H1 (cell line): ENCODE measurements at regions not wholly inside any gene's neighbourhood (a gene's known extent, or its start where the extent isn't known, plus 50 kb on each side); places are given as distances from the start of the nearest gene placed in this dataset.

Experiments used
- CTCF ChIA-PET: fragments of 300-600 bp; sonication (Branson Sonifier 250); formaldehyde crosslinking; loops from one replicate; lab custom pipeline; 2021; ENCODE audit not compliant: partially characterized antibody; lab: Charles Lee
- POLR2A ChIA-PET: fragments of 300-600 bp; sonication (Branson Sonifier 250); formaldehyde crosslinking; loops from one replicate; lab custom pipeline; 2021; ENCODE audit warnings: inconsistent platforms; ENCODE audit not compliant: partially characterized antibody; lab: Charles Lee
- DNase-seq, 2 experiments: peaks; one replicate each; pipeline versions ENCODE4 v3.0.0 to v3.0.0-alpha.2; 2010 to 2022; ENCODE audit warnings: low spot score in 2 of 2, low read depth in 1 of 2, mixed read lengths in 1 of 2
- FAIRE-seq: peaks from 2 replicates; lab custom pipeline; 2011; peaks lifted over from hg19 to GRCh38; lab: Jason Lieb, UNC
- H2AFZ ChIP-seq: 2 replicates; pipeline ENCODE4 v1.8.1; 2012; ENCODE audit warnings: low read length, inconsistent platforms
- H2AK5ac ChIP-seq: 2 replicates; pipeline ENCODE4 v1.6.1; 2013; ENCODE audit warnings: low read depth, low read length
- H2BK120ac ChIP-seq: replicated peaks from 2 replicates; pipeline ENCODE3; 2013; ENCODE audit warnings: low read depth, low read length, inconsistent platforms
- H2BK12ac ChIP-seq: 2 replicates; pipeline ENCODE4 v1.6.1; 2013; ENCODE audit warnings: low read depth, low read length
- H2BK15ac ChIP-seq: 2 replicates; pipeline ENCODE4 v1.6.1; 2013; ENCODE audit warnings: low read length
- H2BK20ac ChIP-seq: 2 replicates; pipeline ENCODE4 v1.6.1; 2013; ENCODE audit warnings: low read length
- H2BK5ac ChIP-seq: 2 replicates; pipeline ENCODE4 v1.6.1; 2013; ENCODE audit warnings: low read depth, low read length
- H3K14ac ChIP-seq: 2 replicates; pipeline ENCODE4 v1.6.1; 2013; ENCODE audit warnings: inconsistent platforms; ENCODE audit not compliant: insufficient read length
- H3K18ac ChIP-seq: 2 replicates; pipeline ENCODE4 v1.6.1; 2013; ENCODE audit warnings: low read length; ENCODE audit errors: extremely low read depth
- H3K23ac ChIP-seq: 2 replicates; pipeline ENCODE4 v1.6.1; 2013; ENCODE audit warnings: inconsistent platforms; ENCODE audit not compliant: insufficient read length
- H3K23me2 ChIP-seq: 2 replicates; pipeline ENCODE4 v1.6.1; 2013; ENCODE audit warnings: low read depth, low read length
- H3K27ac ChIP-seq: 2 replicates; pipeline ENCODE4 v1.6.1; 2011; ENCODE audit warnings: low read depth, low read length, inconsistent platforms
- H3K27me3 ChIP-seq, 4 experiments: replicated peaks in 1 of 4; 1 replicate in 1 of 4; 2 replicates in 3 of 4; pipeline versions ENCODE4 v1.6.1 to v1.8.1; 2011 to 2013; ENCODE audit warnings: low read length in 3 of 4, mild to moderate bottlenecking in 3 of 4, inconsistent platforms in 2 of 4, mixed read lengths in 2 of 4, moderate library complexity in 1 of 4; ENCODE audit not compliant: control insufficient read depth in 3 of 4, insufficient read depth in 3 of 4; ENCODE audit errors: extremely low read depth in 1 of 4
- H3K36me3 ChIP-seq, 4 experiments: 2 replicates each; pipeline versions ENCODE4 v1.6.1 to v1.8.1; 2011 to 2013; ENCODE audit warnings: mild to moderate bottlenecking in 4 of 4, low read length in 3 of 4, moderate library complexity in 2 of 4, control low read depth in 1 of 4, inconsistent platforms in 1 of 4; ENCODE audit not compliant: insufficient read depth in 4 of 4, control insufficient read depth in 2 of 4
- H3K4ac ChIP-seq: replicated peaks from 2 replicates; pipeline ENCODE3; 2013; ENCODE audit warnings: low read length, low read depth, mixed read lengths, inconsistent platforms; ENCODE audit not compliant: insufficient read length
- H3K4me1 ChIP-seq, 4 experiments: replicated peaks in 1 of 4; 1 replicate in 1 of 4; 2 replicates in 3 of 4; pipeline versions ENCODE4 v1.6.1 to v1.8.1; 2011 to 2013; ENCODE audit warnings: low read length in 3 of 4, inconsistent platforms in 2 of 4, mixed read lengths in 1 of 4; ENCODE audit not compliant: insufficient read depth in 4 of 4, control insufficient read depth in 3 of 4
- H3K4me2 ChIP-seq, 2 experiments: 2 replicates each; pipeline versions ENCODE4 v1.6.1 to v1.8.1; 2011 to 2013; ENCODE audit warnings: low read depth in 2 of 2, low read length in 2 of 2, control low read depth in 1 of 2, inconsistent platforms in 1 of 2, mild to moderate bottlenecking in 1 of 2; ENCODE audit not compliant: insufficient read depth in 1 of 2
- H3K4me3 ChIP-seq, 4 experiments: fragments of 200-600, 300-600 bp in 1 of 4; sonication (generic), shearing (Covaris generic), sonication (Bioruptor Twin) in 1 of 4; 2 replicates each; pipeline versions ENCODE4 v1.5.1 to v1.8.1; 2011 to 2016; ENCODE audit warnings: low read length in 4 of 4, low read depth in 3 of 4, control low read depth in 2 of 4, inconsistent platforms in 2 of 4, mild to moderate bottlenecking in 2 of 4, mixed read lengths in 1 of 4, moderate library complexity in 1 of 4; ENCODE audit not compliant: insufficient read depth in 2 of 4; ENCODE audit errors: extremely low read depth in 1 of 4
- H3K56ac ChIP-seq: replicated peaks from 2 replicates; pipeline ENCODE3; 2013; ENCODE audit warnings: low read depth, mild to moderate bottlenecking, mixed read lengths, low read length, inconsistent platforms; ENCODE audit not compliant: insufficient read length
- H3K79me1 ChIP-seq: 2 replicates; pipeline ENCODE4 v1.6.1; 2013; ENCODE audit warnings: low read depth, low read length, control low read depth
- H3K79me2 ChIP-seq, 2 experiments: 2 replicates each; pipeline versions ENCODE4 v1.6.1 to v1.8.1; 2012 to 2013; ENCODE audit warnings: low read length in 2 of 2, mild to moderate bottlenecking in 2 of 2, inconsistent platforms in 1 of 2; ENCODE audit not compliant: insufficient read depth in 2 of 2, control insufficient read depth in 1 of 2
- H3K9ac ChIP-seq, 4 experiments: replicated peaks in 1 of 4; 1 replicate in 1 of 4; 2 replicates in 3 of 4; pipeline versions ENCODE4 v1.6.1 to v1.8.1; 2011 to 2013; ENCODE audit warnings: low read depth in 3 of 4, low read length in 3 of 4, control low read depth in 2 of 4, mild to moderate bottlenecking in 2 of 4, moderate library complexity in 2 of 4, inconsistent platforms in 1 of 4; ENCODE audit errors: extremely low read depth in 1 of 4
- H3K9me3 ChIP-seq, 2 experiments: 2 replicates each; pipeline versions ENCODE4 v1.6.1 to v1.8.1; 2012 to 2013; ENCODE audit warnings: mild to moderate bottlenecking in 2 of 2, moderate library complexity in 2 of 2, control low read depth in 1 of 2, inconsistent platforms in 1 of 2, low read depth in 1 of 2, low read length in 1 of 2, mixed read lengths in 1 of 2; ENCODE audit not compliant: insufficient read depth in 2 of 2
- H4K20me1 ChIP-seq, 2 experiments: replicated peaks in 1 of 2; 2 replicates each; pipeline versions ENCODE3 to v1.8.1; 2011 to 2013; ENCODE audit warnings: inconsistent platforms in 2 of 2, low read length in 2 of 2, mild to moderate bottlenecking in 1 of 2; ENCODE audit not compliant: insufficient read depth in 2 of 2, control insufficient read depth in 1 of 2
- H4K5ac ChIP-seq: 2 replicates; pipeline ENCODE4 v1.6.1; 2013; ENCODE audit warnings: low read length, low read depth, mixed read lengths, inconsistent platforms; ENCODE audit not compliant: insufficient read length
- H4K8ac ChIP-seq: 2 replicates; pipeline ENCODE4 v1.8.0; 2013; ENCODE audit warnings: mild to moderate bottlenecking, moderate library complexity, low read length, inconsistent platforms; ENCODE audit not compliant: insufficient read depth; ENCODE audit errors: extremely low read depth
- H4K91ac ChIP-seq: replicated peaks from 2 replicates; pipeline ENCODE3; 2013; ENCODE audit warnings: low read length, mixed read lengths, inconsistent platforms; ENCODE audit not compliant: insufficient read length
- CEBPB ChIP-seq: IDR thresholded peaks from 2 replicates; pipeline ENCODE4 v1.6.1; 2012; ENCODE audit warnings: low read depth, low read length
- EP300 ChIP-seq, 2 experiments: IDR thresholded peaks; 1 replicate in 1 of 2; 2 replicates in 1 of 2; pipeline ENCODE4 v1.6.1; 2011 to 2012; ENCODE audit warnings: low read depth in 2 of 2, low read length in 2 of 2, mild to moderate bottlenecking in 2 of 2, borderline replicate concordance in 1 of 2, inconsistent platforms in 1 of 2, moderate library complexity in 1 of 2
- HDAC6 ChIP-seq: IDR thresholded peaks from one replicate; pipeline ENCODE4 v1.7.1; 2012; ENCODE audit warnings: low read depth, mild to moderate bottlenecking, inconsistent platforms, low read length, moderate library complexity
- POLR2AphosphoS5 ChIP-seq: IDR thresholded peaks from 2 replicates; pipeline ENCODE4 v1.6.1; 2011; ENCODE audit warnings: low read depth, low read length
- TAF7 ChIP-seq: optimal IDR thresholded peaks from 2 replicates; pipeline ENCODE3; 2011; ENCODE audit warnings: low read depth, mild to moderate bottlenecking, inconsistent platforms, low read length, moderate library complexity, borderline replicate concordance
- TEAD4 ChIP-seq: IDR thresholded peaks from 2 replicates; pipeline ENCODE4 v1.6.1; 2012; ENCODE audit warnings: low read depth, low read length, inconsistent platforms, mixed read lengths
- WGBS, 2 experiments: shearing (Covaris generic) in 1 of 2; methylation state at CpG; one replicate each; pipeline versions ENCODE4 v1.1.6 to v1.1.7; 2013 to 2015; ENCODE audit warnings: low lambda C conversion rate in 2 of 2, mixed read lengths in 2 of 2, inconsistent platforms in 1 of 2, low coverage in 1 of 2, missing lambda C conversion rate in 1 of 2; ENCODE audit not compliant: insufficient replicate concordance in 2 of 2, insufficient coverage in 1 of 2, insufficient read length in 1 of 2; ENCODE audit errors: extremely low coverage in 1 of 2, missing lambda C conversion rate in 1 of 2; 5-methylcytosine and 5-hydroxymethylcytosine counted together
- TF ChIP-seq, protein P1 (sequence below): IDR thresholded peaks from 2 replicates; pipeline ENCODE4 v1.6.1; 2012; ENCODE audit warnings: inconsistent platforms
- TF ChIP-seq, protein P2 (sequence below): IDR thresholded peaks from 2 replicates; pipeline ENCODE4 v1.6.1; 2012; ENCODE audit warnings: inconsistent platforms
- TF ChIP-seq, protein P3 (sequence below): IDR thresholded peaks from 2 replicates; pipeline ENCODE4 v1.6.1; 2011; ENCODE audit warnings: low read length, improper control_type of control experiment

DNA sequence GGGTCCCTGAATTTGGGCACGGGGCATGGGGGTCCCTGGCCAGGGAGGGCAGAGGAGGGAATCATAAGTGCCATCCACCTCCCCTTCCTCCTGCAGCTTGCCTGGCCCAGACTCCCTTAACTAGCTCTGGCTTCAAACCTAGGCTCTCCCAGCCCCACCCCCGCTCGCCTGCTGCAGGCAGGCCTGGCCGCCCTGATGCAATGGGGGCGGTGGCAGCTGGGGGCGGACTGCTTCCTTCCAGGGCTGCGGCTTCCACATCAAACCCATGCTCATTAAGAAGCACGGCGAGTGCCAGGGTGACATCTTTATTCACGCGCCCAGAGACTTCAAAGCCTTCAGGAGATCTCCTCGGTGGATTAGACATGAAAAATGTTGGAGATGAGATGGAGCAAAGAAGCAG lies 123.1 kb downstream of the TPRA1 start:
- Histone ChIP-seq H3K4ac (no peak overlapping the region), H3K27me3 (no peaks in the 10 kb centered on the region), H3K23ac (no peak overlapping the region), H3K9ac (no peak overlapping the region), H2BK120ac (no peak overlapping the region), H3K9me3 (no peaks in the 10 kb centered on the region), H3K36me3 (no peaks in the 10 kb centered on the region), H2BK12ac (0 out of 2 replicates have a peak overlapping the region, but pooled peaks have one; percentile 63), H4K91ac (no peak overlapping the region), H2BK5ac (0 out of 2 replicates have a peak overlapping the region, but pooled peaks have one; percentile 1), H2AFZ (peak overlapping the region; percentile 52; the same call in 1 of the 2 replicates), H3K18ac (no peak overlapping the region), H4K20me1 (no peaks in the 10 kb centered on the region), H2BK20ac (0 out of 2 replicates have a peak overlapping the region, but pooled peaks have one; percentile 6), H4K5ac (no peak overlapping the region), H3K14ac (no peak overlapping the region), H4K8ac (no peak overlapping the region; the same call in 1 of the 2 replicates), H2AK5ac (no peak overlapping the region), H3K23me2 (no peaks in the 10 kb centered on the region), H3K79me1 (no peaks in the 10 kb centered on the region), H3K4me1 (peaks cover 0 to 13% (median 4%) of the 10 kb centered on the region in 4 experiments; a peak in 5 of 7 replicates), H3K4me3 (no peak overlapping the region), H3K79me2 (no peaks in the 10 kb centered on the region), H3K4me2 (no peak overlapping the region), H3K27ac (no peak overlapping the region), H3K56ac (no peak overlapping the region), H2BK15ac (no peak overlapping the region; the same call in 1 of the 2 replicates)
- DNase-seq (peak in 1 of 2 experiments; percentile 56), FAIRE-seq (no peak)
- 85% methylated on average over 9 of the region's 12 CpGs; no CpG with 5 or more reads in 1 of the 2 experiments for WGBS, 2 experiments
- ChIA-PET POLR2A (interaction anchor here (1.0 kb wide), 1 partner anchor 131 kb away, joined by 3 read pairs; the partner anchor contains the start of gene MCM2), CTCF (interaction anchor here (7.3 kb wide), 1 partner anchor 11 kb away, joined by 74 read pairs; no protein-coding TSS in a partner anchor)
- no peak for TF ChIP-seq EP300 (IDR thresholded peaks at IDR 0.05; ENCODE audit: borderline replicate concordance in 1 of 2, low read depth in 2 of 2, low read length in 2 of 2)
- TF ChIP-seq TAF7: peak; percentile 21
- TF ChIP-seq, protein P1, sequence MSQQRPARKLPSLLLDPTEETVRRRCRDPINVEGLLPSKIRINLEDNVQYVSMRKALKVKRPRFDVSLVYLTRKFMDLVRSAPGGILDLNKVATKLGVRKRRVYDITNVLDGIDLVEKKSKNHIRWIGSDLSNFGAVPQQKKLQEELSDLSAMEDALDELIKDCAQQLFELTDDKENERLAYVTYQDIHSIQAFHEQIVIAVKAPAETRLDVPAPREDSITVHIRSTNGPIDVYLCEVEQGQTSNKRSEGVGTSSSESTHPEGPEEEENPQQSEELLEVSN: no peak
- TF ChIP-seq POLR2AphosphoS5: no peak
- peak; percentile 43; the same call in 1 of the 2 replicates for TF ChIP-seq CEBPB
- TF ChIP-seq, protein P2, sequence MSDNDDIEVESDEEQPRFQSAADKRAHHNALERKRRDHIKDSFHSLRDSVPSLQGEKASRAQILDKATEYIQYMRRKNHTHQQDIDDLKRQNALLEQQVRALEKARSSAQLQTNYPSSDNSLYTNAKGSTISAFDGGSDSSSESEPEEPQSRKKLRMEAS: peak; percentile 45; the same call in 1 of the 2 replicates
- TF ChIP-seq, protein P3, sequence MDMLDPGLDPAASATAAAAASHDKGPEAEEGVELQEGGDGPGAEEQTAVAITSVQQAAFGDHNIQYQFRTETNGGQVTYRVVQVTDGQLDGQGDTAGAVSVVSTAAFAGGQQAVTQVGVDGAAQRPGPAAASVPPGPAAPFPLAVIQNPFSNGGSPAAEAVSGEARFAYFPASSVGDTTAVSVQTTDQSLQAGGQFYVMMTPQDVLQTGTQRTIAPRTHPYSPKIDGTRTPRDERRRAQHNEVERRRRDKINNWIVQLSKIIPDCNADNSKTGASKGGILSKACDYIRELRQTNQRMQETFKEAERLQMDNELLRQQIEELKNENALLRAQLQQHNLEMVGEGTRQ: 0 out of 2 replicates have a peak, but pooled peaks have one; percentile 12
- TF ChIP-seq HDAC6: no peak
- TF ChIP-seq TEAD4: no peak
- TF ChIP-seq, all 59 proteins: peak for 4
